ENCODE measurements at regions not wholly inside any gene's neighbourhood (a gene's known extent, or its start where the extent isn't known, plus 50 kb on each side); places are given as distances from the start of the nearest gene placed in this dataset.

DNA sequence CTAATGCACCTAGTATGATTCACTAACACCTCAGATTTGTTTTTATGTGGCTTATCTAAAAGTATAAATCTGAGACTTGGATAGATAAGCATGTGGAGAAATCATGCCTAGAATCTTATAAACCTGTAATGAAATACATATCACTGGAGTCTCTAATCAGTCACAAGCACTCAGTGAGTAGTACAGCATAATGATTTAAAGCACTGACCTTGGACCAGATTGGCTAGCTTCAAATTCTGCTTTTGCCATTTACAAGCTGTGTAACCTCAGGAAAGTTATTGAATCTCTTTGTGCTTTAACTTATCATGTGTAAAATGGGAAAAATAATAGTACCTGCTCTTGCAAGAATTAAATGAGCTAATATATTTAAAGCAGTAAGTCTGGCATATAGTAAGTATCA is 61.2 kb upstream of the ALDH1A1 start:
- Histone ChIP-seq H3K4me2 (ENCODE audit: low read length) (no peak overlapping the region), H3K27ac (ENCODE audit: low read depth, low read length) (no peak overlapping the region), H3K79me2 (ENCODE audit: control insufficient read depth, low read length) (no peaks in the 10 kb centered on the region), H3K9me2 (replicated peaks; ENCODE audit: control insufficient read depth, low read length) (no peaks in the 10 kb centered on the region), H3K9me3 (ENCODE audit: control insufficient read depth, insufficient read depth, low read length) (no peaks in the 10 kb centered on the region), H3K4me3 (ENCODE audit: low read length) (no peak overlapping the region), H3F3A (ENCODE audit: control insufficient read depth, insufficient read depth) (no peaks in the 10 kb centered on the region), H3K27me3 (ENCODE audit: control insufficient read depth, low read length) (no peaks in the 10 kb centered on the region), H3K36me3 (ENCODE audit: control insufficient read depth, low read length) (no peaks in the 10 kb centered on the region), H3K4me1 (ENCODE audit: control insufficient read depth, low read length) (no peaks in the 10 kb centered on the region), H4K20me1 (ENCODE audit: control insufficient read depth, insufficient read depth, low read depth, low read length) (no peaks in the 10 kb centered on the region)
- TF ChIP-seq EZH2phosphoT487 (IDR thresholded peaks at IDR 0.05; ENCODE audit: borderline replicate concordance, low read length) = no peak

DNA sequence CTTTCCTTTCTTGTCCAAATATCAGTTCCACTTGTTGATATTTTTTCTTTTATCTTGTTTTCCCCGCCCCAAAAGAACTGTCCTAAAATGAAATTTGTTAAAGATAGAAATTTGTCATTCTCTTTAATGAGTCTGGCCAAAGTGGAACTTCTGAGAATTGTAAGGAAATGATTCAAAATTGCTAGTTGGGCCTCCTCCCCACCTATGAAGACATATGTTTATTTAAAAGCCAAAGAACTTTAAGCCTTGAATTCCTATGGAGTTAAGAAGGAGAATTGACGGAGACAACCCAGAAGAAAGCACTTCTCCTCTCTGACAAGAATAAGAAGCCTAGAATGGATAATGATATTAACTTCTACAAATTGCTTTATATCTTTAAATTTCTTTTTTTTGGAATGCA is 59.1 kb upstream of the ALDH1A1 start:
- H3K27ac ChIP-seq (ENCODE audit: low read depth, low read length) = no peak overlapping the region
- no peak overlapping the region for H3K4me2 ChIP-seq (ENCODE audit: low read length)
- no peak overlapping the region for H3K4me3 ChIP-seq (ENCODE audit: low read length)
- H3F3A ChIP-seq (ENCODE audit: control insufficient read depth, insufficient read depth) = no peaks in the 10 kb centered on the region
- H3K9me2 ChIP-seq (replicated peaks; ENCODE audit: control insufficient read depth, low read length) = no peaks in the 10 kb centered on the region
- H3K4me1 ChIP-seq (ENCODE audit: control insufficient read depth, low read length) = no peaks in the 10 kb centered on the region
- H3K36me3 ChIP-seq (ENCODE audit: control insufficient read depth, low read length) = no peaks in the 10 kb centered on the region
- no peaks in the 10 kb centered on the region for H4K20me1 ChIP-seq (ENCODE audit: control insufficient read depth, insufficient read depth, low read depth, low read length)
- TF ChIP-seq, protein P1, sequence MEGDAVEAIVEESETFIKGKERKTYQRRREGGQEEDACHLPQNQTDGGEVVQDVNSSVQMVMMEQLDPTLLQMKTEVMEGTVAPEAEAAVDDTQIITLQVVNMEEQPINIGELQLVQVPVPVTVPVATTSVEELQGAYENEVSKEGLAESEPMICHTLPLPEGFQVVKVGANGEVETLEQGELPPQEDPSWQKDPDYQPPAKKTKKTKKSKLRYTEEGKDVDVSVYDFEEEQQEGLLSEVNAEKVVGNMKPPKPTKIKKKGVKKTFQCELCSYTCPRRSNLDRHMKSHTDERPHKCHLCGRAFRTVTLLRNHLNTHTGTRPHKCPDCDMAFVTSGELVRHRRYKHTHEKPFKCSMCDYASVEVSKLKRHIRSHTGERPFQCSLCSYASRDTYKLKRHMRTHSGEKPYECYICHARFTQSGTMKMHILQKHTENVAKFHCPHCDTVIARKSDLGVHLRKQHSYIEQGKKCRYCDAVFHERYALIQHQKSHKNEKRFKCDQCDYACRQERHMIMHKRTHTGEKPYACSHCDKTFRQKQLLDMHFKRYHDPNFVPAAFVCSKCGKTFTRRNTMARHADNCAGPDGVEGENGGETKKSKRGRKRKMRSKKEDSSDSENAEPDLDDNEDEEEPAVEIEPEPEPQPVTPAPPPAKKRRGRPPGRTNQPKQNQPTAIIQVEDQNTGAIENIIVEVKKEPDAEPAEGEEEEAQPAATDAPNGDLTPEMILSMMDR (IDR thresholded peaks at IDR 0.05; ENCODE audit: low read depth, low read length, poor library complexity, severe bottlenecking) = no peak
- no peaks in the 10 kb centered on the region for H3K9me3 ChIP-seq (ENCODE audit: control insufficient read depth, insufficient read depth, low read length)
- H3K79me2 ChIP-seq (ENCODE audit: control insufficient read depth, low read length) = no peaks in the 10 kb centered on the region
- H3K27me3 ChIP-seq (ENCODE audit: control insufficient read depth, low read length) = no peaks in the 10 kb centered on the region

DNA sequence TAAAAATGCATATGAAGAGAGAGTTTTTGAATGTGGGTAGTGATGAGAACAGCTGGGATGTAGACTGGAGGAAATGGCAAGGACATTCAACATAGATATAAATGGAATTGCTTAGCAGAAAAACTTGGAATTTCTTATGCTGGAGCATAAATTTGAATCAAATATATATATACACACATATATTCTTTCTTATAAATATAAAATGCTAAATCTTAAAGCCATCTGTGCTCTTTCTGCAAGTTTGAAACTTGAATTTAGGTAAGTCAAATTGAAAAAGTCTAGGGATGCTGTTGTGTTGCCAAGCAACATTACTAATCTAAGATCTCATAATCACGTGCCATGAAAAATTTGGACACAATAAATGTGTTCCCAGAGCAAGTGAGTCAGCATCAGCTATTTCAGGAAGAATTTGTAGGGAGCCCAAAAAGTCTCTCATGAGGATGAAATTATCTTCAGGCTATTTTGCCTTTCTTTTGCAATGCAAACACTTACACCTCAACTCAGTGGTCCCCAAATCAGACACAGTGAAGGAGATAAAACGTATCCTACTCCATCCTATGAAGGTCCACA is 58.4 kb upstream of the ALDH1A1 start:
- Histone ChIP-seq H3K9me2 (replicated peaks; ENCODE audit: control insufficient read depth, low read length) (no peaks in the 10 kb centered on the region), H3K9me3 (ENCODE audit: control insufficient read depth, insufficient read depth, low read length) (no peaks in the 10 kb centered on the region), H3F3A (ENCODE audit: control insufficient read depth, insufficient read depth) (no peaks in the 10 kb centered on the region), H3K27me3 (ENCODE audit: control insufficient read depth, low read length) (no peaks in the 10 kb centered on the region), H3K36me3 (ENCODE audit: control insufficient read depth, low read length) (no peaks in the 10 kb centered on the region), H3K4me2 (ENCODE audit: low read length) (no peak overlapping the region), H3K79me2 (ENCODE audit: control insufficient read depth, low read length) (no peaks in the 10 kb centered on the region), H3K4me1 (ENCODE audit: control insufficient read depth, low read length) (no peaks in the 10 kb centered on the region), H3K27ac (ENCODE audit: low read depth, low read length) (no peak overlapping the region), H4K20me1 (ENCODE audit: control insufficient read depth, insufficient read depth, low read depth, low read length) (no peaks in the 10 kb centered on the region), H3K4me3 (ENCODE audit: low read length) (no peak overlapping the region)
- TF ChIP-seq EZH2phosphoT487 (IDR thresholded peaks at IDR 0.05; ENCODE audit: borderline replicate concordance, low read length) = no peak
- TF ChIP-seq, protein P1 (IDR thresholded peaks at IDR 0.05; ENCODE audit: low read depth, low read length, poor library complexity, severe bottlenecking) = no peak

DNA sequence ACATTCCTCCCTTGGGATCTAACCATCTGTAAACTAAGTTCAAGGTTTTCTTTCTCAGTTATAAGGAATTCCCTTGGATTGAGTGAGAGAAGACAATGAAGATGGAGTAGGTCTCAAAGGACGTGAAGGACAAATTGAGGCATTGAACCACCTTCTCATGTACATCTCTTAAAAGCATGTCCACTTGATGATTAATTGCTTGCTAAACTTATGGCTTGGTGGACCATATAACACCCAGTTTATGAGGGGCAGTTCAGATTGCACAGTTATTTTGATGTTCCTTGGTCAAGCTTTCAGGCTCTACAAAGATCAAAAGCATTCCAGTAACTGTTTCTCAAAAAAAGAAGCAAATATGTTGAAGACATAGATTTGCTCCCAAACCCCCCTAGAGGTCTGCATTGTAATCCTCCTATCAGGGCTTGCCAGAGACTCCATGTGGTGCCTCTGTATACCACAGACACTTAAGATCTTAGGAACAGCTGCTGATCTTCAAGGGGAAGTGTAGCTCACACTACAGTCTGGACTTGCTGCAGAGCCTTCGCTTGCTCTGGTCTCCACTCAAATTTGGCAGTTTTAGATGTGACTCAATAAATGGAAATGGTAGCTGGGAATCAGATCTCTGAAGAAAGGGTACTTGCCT is 56.9 kb upstream of the ALDH1A1 start:
- TF ChIP-seq EZH2phosphoT487 (IDR thresholded peaks at IDR 0.05; ENCODE audit: borderline replicate concordance, low read length) = no peak
- TF ChIP-seq, protein P1 (IDR thresholded peaks at IDR 0.05; ENCODE audit: low read depth, low read length, poor library complexity, severe bottlenecking) = no peak
- Histone ChIP-seq H4K20me1 (ENCODE audit: control insufficient read depth, insufficient read depth, low read depth, low read length) (no peaks in the 10 kb centered on the region), H3K4me1 (ENCODE audit: control insufficient read depth, low read length) (no peaks in the 10 kb centered on the region), H3F3A (ENCODE audit: control insufficient read depth, insufficient read depth) (no peaks in the 10 kb centered on the region), H3K27me3 (ENCODE audit: control insufficient read depth, low read length) (no peaks in the 10 kb centered on the region), H3K27ac (ENCODE audit: low read depth, low read length) (no peak overlapping the region), H3K9me2 (replicated peaks; ENCODE audit: control insufficient read depth, low read length) (no peaks in the 10 kb centered on the region), H3K79me2 (ENCODE audit: control insufficient read depth, low read length) (no peaks in the 10 kb centered on the region), H3K4me2 (ENCODE audit: low read length) (no peak overlapping the region), H3K4me3 (ENCODE audit: low read length) (no peak overlapping the region), H3K36me3 (ENCODE audit: control insufficient read depth, low read length) (no peaks in the 10 kb centered on the region), H3K9me3 (ENCODE audit: control insufficient read depth, insufficient read depth, low read length) (no peaks in the 10 kb centered on the region)

Data from DOHH2 (cell line).